HG02642 (cell line): ENCODE measurements at regions not wholly inside any gene's neighbourhood (a gene's known extent, or its start where the extent isn't known, plus 50 kb on each side); places are given as distances from the start of the nearest gene placed in this dataset.

Source experiments
- ATAC-seq: cut with Tn5 transposase; IDR thresholded peaks from one replicate; pipeline ENCODE4 v1.9.1; 2021; ENCODE audit warnings: mild to moderate bottlenecking; ENCODE audit not compliant: unreplicated experiment, poor library complexity

DNA sequence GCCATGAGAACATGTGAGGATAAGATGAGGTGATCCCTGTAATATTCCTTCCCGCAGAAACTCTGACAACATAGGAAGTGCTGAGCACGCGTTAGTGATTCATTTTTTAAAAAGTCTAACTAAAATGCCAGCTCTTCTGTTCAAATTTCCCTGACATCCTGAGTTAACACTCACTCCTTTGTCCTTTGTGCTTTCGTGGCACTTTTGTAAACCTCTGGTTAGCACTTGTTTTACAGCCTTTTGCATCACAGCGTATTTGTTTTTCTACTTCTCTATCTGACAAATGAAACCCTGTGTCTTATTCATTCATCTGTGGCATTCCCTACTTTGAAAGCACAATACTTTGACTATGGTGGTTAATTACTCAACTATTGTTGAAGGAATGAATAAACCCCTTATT, 313.6 kb downstream of the NUAK1 start:
- ATAC-seq: no peak

DNA sequence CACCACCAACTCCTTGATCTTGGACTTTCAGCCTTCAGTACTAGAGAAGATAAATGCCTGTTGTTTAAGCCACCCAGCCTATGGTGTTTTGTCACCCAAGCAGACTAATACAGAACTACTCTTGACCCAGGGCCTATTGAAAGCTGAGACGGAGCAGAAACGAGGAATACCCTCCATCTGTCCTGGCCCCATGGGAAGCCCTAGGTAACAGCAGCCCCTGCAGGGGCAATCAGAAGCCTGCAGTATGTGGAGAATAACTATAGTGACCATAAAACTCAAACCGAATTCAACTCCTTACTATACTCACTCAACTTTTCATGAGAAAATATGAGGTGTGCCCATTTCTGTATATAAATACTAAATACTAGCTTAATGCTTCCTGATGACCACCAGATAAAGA, 307.4 kb downstream of the NUAK1 start:
- ATAC-seq: no peak

DNA sequence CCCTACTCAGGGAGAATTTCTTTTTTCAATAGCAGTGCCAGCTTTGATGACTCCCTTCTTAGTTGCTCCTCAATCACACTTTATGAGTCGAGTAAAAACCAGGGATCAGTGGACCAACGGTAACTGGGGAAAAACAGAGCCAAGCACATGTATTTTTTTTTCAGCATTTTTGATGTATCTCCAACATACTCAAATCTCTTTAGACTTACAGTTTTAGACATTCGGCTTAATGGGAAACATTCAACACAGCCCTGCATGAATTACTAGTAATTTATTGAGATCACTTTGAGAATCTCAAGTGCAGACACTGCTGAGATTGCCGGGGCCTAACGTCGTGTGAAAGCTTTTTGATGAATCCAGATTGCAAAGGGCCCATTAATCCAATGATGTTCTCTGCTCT, 306.7 kb downstream of the NUAK1 start:
- no peak for ATAC-seq

DNA sequence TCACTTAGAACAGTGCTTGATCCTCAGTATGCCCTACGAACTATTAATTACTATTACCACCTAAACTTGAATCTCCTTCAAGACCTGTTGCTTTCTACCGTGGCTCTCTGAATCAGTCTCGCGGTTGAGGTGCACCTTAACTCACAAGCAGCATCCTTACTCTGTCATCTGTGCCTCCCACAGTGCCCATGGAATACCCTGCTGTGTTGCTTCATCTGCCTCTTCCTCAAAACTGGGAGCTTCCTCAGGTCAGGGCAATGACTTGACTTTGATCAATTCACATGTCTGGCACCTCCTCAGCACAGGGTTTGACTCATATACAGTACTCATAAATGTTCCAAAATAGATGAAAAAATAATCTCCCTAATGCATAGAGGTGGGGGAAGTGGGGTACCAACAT, 305.9 kb downstream of the NUAK1 start:
- ATAC-seq: no peak

- no peak for ATAC-seq
Measured at GRCh38 chr12:105834496-105834895, 304.3 kb downstream of the NUAK1 start.

- no peak for ATAC-seq
Measured at GRCh38 chr12:105835580-105836241, 303.0 kb downstream of the NUAK1 start.

DNA sequence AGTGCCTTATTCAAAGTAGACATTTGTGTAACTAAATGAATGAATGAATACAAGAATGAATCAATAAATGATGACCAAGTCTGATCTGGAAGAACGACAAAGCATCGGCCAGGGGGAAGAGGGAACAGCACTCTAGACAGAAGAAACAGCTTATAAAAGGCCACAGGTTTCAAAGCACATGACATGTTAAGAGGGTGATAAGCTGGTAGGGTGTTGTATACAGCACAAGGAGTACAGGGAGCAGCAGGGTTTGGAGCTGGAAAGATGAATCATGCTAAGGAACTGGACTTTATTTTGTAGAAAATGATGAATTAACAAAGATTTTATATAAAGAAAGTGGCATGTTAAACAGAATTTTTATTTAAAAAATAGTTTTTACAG, 302.5 kb downstream of the NUAK1 start:
- no peak for ATAC-seq

DNA sequence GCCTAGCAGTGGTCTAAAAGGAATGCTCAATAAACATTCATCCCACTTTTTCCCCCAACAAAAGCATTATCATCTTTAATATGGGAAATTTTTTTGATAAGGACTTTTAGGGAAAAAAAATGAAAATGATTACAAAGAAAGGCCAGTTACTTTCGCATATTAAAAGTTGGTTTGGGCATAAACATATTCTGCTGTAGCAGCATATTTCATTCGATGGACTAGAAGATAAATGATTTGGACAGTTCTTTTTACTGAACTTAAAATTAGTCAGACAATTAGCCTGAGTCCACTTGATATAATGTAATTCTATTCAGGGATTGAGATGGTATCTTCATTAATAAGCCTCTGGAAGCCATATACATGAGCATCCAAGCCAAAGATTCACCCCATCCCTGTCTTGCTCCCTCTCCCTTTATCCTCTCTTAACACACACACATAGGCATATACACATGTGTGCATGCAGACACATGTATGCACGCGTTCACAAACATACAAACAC, 299.1 kb downstream of the NUAK1 start:
- no peak for ATAC-seq

GRCh38 chr12:105840384-105840783, 298.4 kb downstream of the NUAK1 start:
- ATAC-seq: no peak

- ATAC-seq: no peak
Measured at GRCh38 chr12:105841840-105842239, 296.9 kb downstream of the NUAK1 start.

GRCh38 chr12:105843561-105843960, 295.2 kb downstream of the NUAK1 start:
- ATAC-seq: no peak

GRCh38 chr12:105843986-105844760, 294.6 kb downstream of the NUAK1 start:
- no peak for ATAC-seq

DNA sequence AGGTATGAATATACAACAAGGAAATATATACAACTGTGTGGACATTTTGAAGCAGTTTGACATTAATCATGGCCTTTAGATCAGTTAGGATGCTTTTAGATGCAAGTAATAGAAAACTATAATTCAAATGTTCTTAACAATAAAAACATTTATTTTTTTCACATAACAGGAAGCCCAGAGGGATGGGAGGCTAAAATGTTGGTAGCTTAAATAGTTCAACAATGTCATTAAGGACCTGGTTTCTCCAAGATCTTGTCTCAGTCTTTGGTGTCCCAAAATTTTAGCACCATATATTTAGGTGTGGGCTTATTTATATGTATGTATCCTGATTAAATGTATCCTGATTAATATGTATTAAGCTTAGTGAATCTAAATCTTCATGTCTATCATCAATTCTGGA, 292.4 kb downstream of the NUAK1 start:
- no peak for ATAC-seq

- ATAC-seq: no peak
Measured at GRCh38 chr12:105847068-105847467, 291.7 kb downstream of the NUAK1 start.

DNA sequence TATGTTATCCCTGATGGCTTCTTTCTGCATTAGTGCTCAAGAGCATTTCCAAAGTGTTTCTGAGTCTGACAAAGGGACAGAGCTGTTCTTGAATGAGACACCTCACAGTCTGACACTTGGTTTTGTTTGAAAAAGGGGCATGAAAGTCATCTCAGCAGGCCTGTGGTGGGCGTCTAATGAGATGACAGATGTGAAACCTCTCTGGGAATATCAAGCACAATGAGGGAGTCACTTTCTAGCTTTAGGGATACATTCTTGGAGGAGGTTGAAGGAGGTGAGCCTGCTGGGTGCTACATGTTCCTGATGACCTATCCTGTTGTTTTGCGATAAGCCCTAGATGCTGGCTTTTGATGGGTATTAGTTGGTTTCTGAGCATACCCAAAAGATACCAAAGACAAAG, 290.5 kb downstream of the NUAK1 start:
- ATAC-seq: no peak

DNA sequence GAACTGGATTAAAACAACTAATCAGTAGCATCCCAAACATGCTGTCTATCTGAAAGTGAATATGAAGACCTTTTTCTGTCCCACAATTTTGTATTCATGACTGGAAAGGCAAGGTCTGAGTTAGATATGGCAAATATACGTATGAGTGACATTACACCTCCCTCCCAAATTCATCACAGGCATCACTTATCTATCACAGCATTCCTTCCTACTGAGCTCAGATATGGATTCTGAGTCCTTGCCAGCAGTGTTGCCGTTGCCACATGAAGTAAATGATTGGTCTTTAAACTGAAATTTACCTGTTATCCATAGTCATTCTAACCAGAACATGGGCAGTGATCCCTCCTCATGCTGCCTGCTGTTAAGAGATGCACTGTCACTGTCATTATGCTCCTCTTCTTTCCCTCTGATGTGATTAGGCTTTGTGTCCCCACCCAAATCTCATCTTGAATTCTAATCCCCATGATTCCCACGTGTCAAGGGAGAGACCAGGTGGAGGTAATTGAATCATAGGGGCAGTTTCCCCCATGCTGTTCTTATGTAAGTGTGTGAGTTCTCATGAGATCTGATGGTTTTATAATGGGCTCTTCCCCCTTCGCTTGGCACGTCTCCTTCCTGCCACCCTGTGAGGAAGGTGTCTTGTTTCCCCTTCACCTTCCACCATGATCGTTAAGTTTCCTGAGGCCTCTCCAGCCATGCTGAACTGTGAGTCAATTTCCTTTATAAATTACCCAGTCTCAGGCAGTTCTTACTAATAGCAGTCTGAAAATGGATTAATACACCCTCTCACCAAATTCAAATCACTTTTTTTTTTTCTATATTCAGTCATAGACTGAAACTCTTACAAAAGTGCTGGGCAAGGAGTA, 288.4 kb downstream of the NUAK1 start:
- no peak for ATAC-seq

- ATAC-seq: no peak
Measured at GRCh38 chr12:105852496-105852895, 286.3 kb downstream of the NUAK1 start.

GRCh38 chr12:105852951-105853350, 285.8 kb downstream of the NUAK1 start:
- no peak for ATAC-seq

- no peak for ATAC-seq
Measured at GRCh38 chr12:105854071-105854470, 284.7 kb downstream of the NUAK1 start.

DNA sequence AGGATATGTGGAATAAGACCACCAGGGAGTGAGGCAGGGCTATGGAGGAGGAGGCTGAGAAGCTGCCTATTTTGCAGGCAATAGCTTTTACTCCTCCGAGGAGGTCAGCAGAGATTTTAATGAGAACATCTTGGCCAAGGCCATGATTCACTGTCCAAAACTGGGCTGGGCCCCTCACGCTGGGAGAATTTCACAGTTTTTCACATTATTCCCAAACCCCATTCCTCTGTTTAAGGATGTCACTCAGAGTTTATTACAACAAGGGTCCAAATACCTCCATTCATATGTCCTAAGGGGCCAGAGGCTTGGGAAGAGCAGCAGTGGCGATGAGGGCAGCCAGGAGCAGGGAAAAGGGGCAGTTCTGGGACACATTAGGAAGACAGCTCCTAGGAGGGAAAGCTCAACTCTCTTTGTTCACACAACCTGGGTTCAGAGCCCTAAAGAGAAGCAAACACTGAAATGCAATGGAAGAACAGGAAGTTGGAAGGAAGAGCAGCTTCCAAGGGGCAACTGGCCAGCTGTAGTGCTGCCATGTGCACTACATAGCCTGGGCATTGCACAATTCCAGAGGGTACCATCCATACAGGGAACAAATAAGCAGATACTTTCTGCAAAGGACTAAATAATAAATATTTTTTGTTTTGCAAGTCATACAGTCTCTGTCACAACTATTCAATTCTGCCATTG, 283.2 kb downstream of the NUAK1 start:
- ATAC-seq: no peak
